ENCODE measurements at regions not wholly inside any gene's neighbourhood (a gene's known extent, or its start where the extent isn't known, plus 50 kb on each side); places are given as distances from the start of the nearest gene placed in this dataset.
A peak's percentile ranks its signal among the peaks of the same experiment; 100 is the strongest.

GRCh38 chr3:115517457-115518050, 105.8 kb upstream of the GAP43 start:
- DNase-seq (ENCODE audit: low spot score) (no peak), ATAC-seq (ENCODE audit: insufficient number of reproducible peaks, low FRiP score, low read depth) (no peak)
- no peak overlapping the region for H3K4me3 ChIP-seq
- no peak for TF ChIP-seq CTCF (IDR thresholded peaks at IDR 0.05)
- peaks cover 0 to 25% of the 10 kb centered on the region in 2 donors for H3K4me1 ChIP-seq (ENCODE audit: control insufficient read depth in 1 of 2, low read depth in 2 of 2)
- no peaks in the 10 kb centered on the region for H3K27me3 ChIP-seq (replicated peaks; ENCODE audit: insufficient read depth)
- peak overlapping the region in 1 of 2 donors; percentile 39 for H3K27ac ChIP-seq
- no peaks in the 10 kb centered on the region for H3K9me3 ChIP-seq
- H3K36me3 ChIP-seq = no peaks in the 10 kb centered on the region

- no peaks in the 10 kb centered on the region for H3K36me3 ChIP-seq
- ATAC-seq (ENCODE audit: insufficient number of reproducible peaks, low FRiP score, low read depth) (no peak), DNase-seq (ENCODE audit: low spot score) (peak; percentile 66)
- peak overlapping the region in 1 of 2 donors; percentile 39 for H3K27ac ChIP-seq
- no peak for TF ChIP-seq CTCF (IDR thresholded peaks at IDR 0.05)
- no peaks in the 10 kb centered on the region for H3K9me3 ChIP-seq
- H3K4me1 ChIP-seq (ENCODE audit: control insufficient read depth in 1 of 2, low read depth in 2 of 2) = peaks cover 0 to 24% of the 10 kb centered on the region in 2 donors
- H3K4me3 ChIP-seq = no peak overlapping the region
- no peaks in the 10 kb centered on the region for H3K27me3 ChIP-seq (replicated peaks; ENCODE audit: insufficient read depth)
Measured at GRCh38 chr3:115518100-115518852, 105.0 kb upstream of the GAP43 start.

GRCh38 chr3:115520241-115520640, 103.1 kb upstream of the GAP43 start:
- Histone ChIP-seq H3K9me3 (no peaks in the 10 kb centered on the region), H3K36me3 (no peaks in the 10 kb centered on the region), H3K4me3 (no peak overlapping the region), H3K27ac (no peak overlapping the region), H3K4me1 (ENCODE audit: control insufficient read depth in 1 of 2, low read depth in 2 of 2) (peaks cover 0 to 17% of the 10 kb centered on the region in 2 donors), H3K27me3 (replicated peaks; ENCODE audit: insufficient read depth) (no peaks in the 10 kb centered on the region)
- ATAC-seq (ENCODE audit: insufficient number of reproducible peaks, low FRiP score, low read depth) (no peak), DNase-seq (ENCODE audit: low spot score) (no peak)
- no peak for TF ChIP-seq CTCF (IDR thresholded peaks at IDR 0.05)

GRCh38 chr3:115520651-115521245, 102.6 kb upstream of the GAP43 start:
- peaks cover 0 to 17% of the 10 kb centered on the region in 2 donors for H3K4me1 ChIP-seq (ENCODE audit: control insufficient read depth in 1 of 2, low read depth in 2 of 2)
- no peak overlapping the region for H3K27ac ChIP-seq
- no peak for TF ChIP-seq CTCF (IDR thresholded peaks at IDR 0.05)
- H3K36me3 ChIP-seq = no peaks in the 10 kb centered on the region
- H3K4me3 ChIP-seq = no peak overlapping the region
- H3K27me3 ChIP-seq (replicated peaks; ENCODE audit: insufficient read depth) = no peaks in the 10 kb centered on the region
- ATAC-seq (ENCODE audit: insufficient number of reproducible peaks, low FRiP score, low read depth) (no peak), DNase-seq (ENCODE audit: low spot score) (no peak)
- H3K9me3 ChIP-seq = no peaks in the 10 kb centered on the region

- H3K36me3 ChIP-seq = no peaks in the 10 kb centered on the region
- no peaks in the 10 kb centered on the region for H3K9me3 ChIP-seq
- ATAC-seq (ENCODE audit: insufficient number of reproducible peaks, low FRiP score, low read depth) (no peak), DNase-seq (ENCODE audit: low spot score) (no peak)
- TF ChIP-seq CTCF (IDR thresholded peaks at IDR 0.05) = no peak
- H3K27me3 ChIP-seq (replicated peaks; ENCODE audit: insufficient read depth) = no peaks in the 10 kb centered on the region
- peaks cover 0 to 3% of the 10 kb centered on the region in 2 donors for H3K4me1 ChIP-seq (ENCODE audit: control insufficient read depth in 1 of 2, low read depth in 2 of 2)
- no peak overlapping the region for H3K27ac ChIP-seq
- H3K4me3 ChIP-seq = no peak overlapping the region
Measured at GRCh38 chr3:115523458-115523857, 99.9 kb upstream of the GAP43 start.

Data from thoracic aorta (tissue), 2 donors.